H9 (cell line): ENCODE measurements at regions not wholly inside any gene's neighbourhood (a gene's known extent, or its start where the extent isn't known, plus 50 kb on each side); places are given as distances from the start of the nearest gene placed in this dataset.

Experiments used
- DNase-seq: peaks from one replicate; pipeline ENCODE4 v3.0.0-alpha.2; 2017
- H2AFZ ChIP-seq: one replicate; pipeline ENCODE4 v1.6.1; 2013; ENCODE audit warnings: mild to moderate bottlenecking, low read length, control low read depth, moderate library complexity
- H2AK5ac ChIP-seq: 2 replicates; pipeline ENCODE4 v1.6.1; 2013; ENCODE audit warnings: low read length, control low read depth, mixed read lengths; ENCODE audit not compliant: insufficient read length
- H2BK120ac ChIP-seq: one replicate; pipeline ENCODE4 v1.6.1; 2013; ENCODE audit warnings: low read depth, mild to moderate bottlenecking, low read length, control low read depth, inconsistent platforms; ENCODE audit not compliant: poor library complexity, severe bottlenecking
- H2BK12ac ChIP-seq: 2 replicates; pipeline ENCODE4 v1.6.1; 2013; ENCODE audit warnings: low read length, control low read depth, mixed read lengths, low read depth; ENCODE audit not compliant: insufficient read length
- H2BK15ac ChIP-seq: 2 replicates; pipeline ENCODE4 v1.6.1; 2013; ENCODE audit warnings: low read depth, low read length, control low read depth
- H2BK20ac ChIP-seq: one replicate; pipeline ENCODE4 v1.6.1; 2013; ENCODE audit warnings: low read depth, mild to moderate bottlenecking, low read length, control low read depth, inconsistent platforms; ENCODE audit not compliant: poor library complexity, severe bottlenecking
- H2BK5ac ChIP-seq: 2 replicates; pipeline ENCODE4 v1.6.1; 2013; ENCODE audit warnings: low read length, control low read depth, mixed read lengths; ENCODE audit not compliant: insufficient read length
- H3K14ac ChIP-seq: 2 replicates; pipeline ENCODE4 v1.6.1; 2013; ENCODE audit warnings: low read length, control low read depth; ENCODE audit not compliant: insufficient read depth
- H3K18ac ChIP-seq: 2 replicates; pipeline ENCODE4 v1.6.1; 2013; ENCODE audit warnings: low read depth, mild to moderate bottlenecking, mixed read lengths, low read length, control low read depth; ENCODE audit not compliant: insufficient read length
- H3K23ac ChIP-seq: 2 replicates; pipeline ENCODE4 v1.6.1; 2013; ENCODE audit warnings: low read length, control low read depth, mixed read lengths, low read depth; ENCODE audit not compliant: insufficient read length
- H3K23me2 ChIP-seq: 2 replicates; pipeline ENCODE4 v1.6.1; 2013; ENCODE audit warnings: low read depth, mild to moderate bottlenecking, mixed read lengths, low read length, control low read depth; ENCODE audit not compliant: insufficient read length, poor library complexity, severe bottlenecking
- H3K27ac ChIP-seq: 2 replicates; pipeline ENCODE4 v1.5.1; 2013; ENCODE audit warnings: low read length, control low read depth, mixed read lengths, low read depth; ENCODE audit not compliant: insufficient read length
- H3K27me3 ChIP-seq: 2 replicates; pipeline ENCODE4 v1.6.1; 2013; ENCODE audit warnings: low read length, control low read depth, inconsistent platforms; ENCODE audit not compliant: insufficient read depth
- H3K4ac ChIP-seq: 2 replicates; pipeline ENCODE4 v1.6.1; 2013; ENCODE audit warnings: low read depth, mild to moderate bottlenecking, control low read depth, inconsistent platforms, low read length, moderate library complexity
- H3K4me1 ChIP-seq: 2 replicates; pipeline ENCODE4 v1.6.1; 2013; ENCODE audit warnings: low read length, control low read depth, inconsistent platforms; ENCODE audit not compliant: insufficient read depth
- H3K4me2 ChIP-seq: 2 replicates; pipeline ENCODE4 v1.6.1; 2013; ENCODE audit warnings: low read length, control low read depth, mixed read lengths; ENCODE audit not compliant: insufficient read length, insufficient read depth
- H3K56ac ChIP-seq: 2 replicates; pipeline ENCODE4 v1.6.1; 2013; ENCODE audit warnings: low read depth, mild to moderate bottlenecking, mixed read lengths, low read length, control low read depth; ENCODE audit not compliant: insufficient read length
- H3K79me1 ChIP-seq: 2 replicates; pipeline ENCODE4 v1.6.1; 2013; ENCODE audit warnings: low read depth, mild to moderate bottlenecking, moderate library complexity, low read length, control low read depth, inconsistent platforms; ENCODE audit not compliant: insufficient read depth, poor library complexity, severe bottlenecking
- H3K79me2 ChIP-seq: 2 replicates; pipeline ENCODE4 v1.6.1; 2013; ENCODE audit warnings: low read length, control low read depth, inconsistent platforms; ENCODE audit not compliant: insufficient read depth
- H3K9ac ChIP-seq: 2 replicates; pipeline ENCODE4 v1.6.1; 2013; ENCODE audit warnings: low read length, control low read depth, mixed read lengths; ENCODE audit not compliant: insufficient read length; ENCODE audit errors: extremely low read depth
- H3K9me3 ChIP-seq: one replicate; pipeline ENCODE4 v1.6.1; 2013; ENCODE audit warnings: low read depth, low read length, inconsistent platforms; ENCODE audit not compliant: control insufficient read depth
- H3T11ph ChIP-seq: one replicate; pipeline ENCODE4 v1.6.1; 2013; ENCODE audit warnings: mild to moderate bottlenecking, low read length, control low read depth, inconsistent platforms
- H4K20me1 ChIP-seq: one replicate; pipeline ENCODE4 v1.6.1; 2013; ENCODE audit not compliant: control insufficient read depth, insufficient read length, insufficient read depth
- H4K5ac ChIP-seq: 2 replicates; pipeline ENCODE4 v1.6.1; 2013; ENCODE audit warnings: low read depth, mild to moderate bottlenecking, mixed read lengths, low read length, control low read depth; ENCODE audit not compliant: insufficient read length
- H4K8ac ChIP-seq: replicated peaks from 2 replicates; pipeline ENCODE4 v1.6.1; 2013; ENCODE audit warnings: low read length, control low read depth, mixed read lengths, low read depth; ENCODE audit not compliant: insufficient read length
- H4K91ac ChIP-seq: 2 replicates; pipeline ENCODE4 v1.6.1; 2013; ENCODE audit warnings: low read depth, mild to moderate bottlenecking, moderate library complexity, mixed read lengths, low read length, control low read depth; ENCODE audit not compliant: insufficient read length
- H3K27ac Mint-ChIP-seq, 3 experiments: 2 replicates in 2 of 3; 3 replicates in 1 of 3; pipeline ENCODE4 v1.8.0; 2020 to 2021; ENCODE audit warnings: mixed read lengths in 3 of 3, mild to moderate bottlenecking in 1 of 3, moderate library complexity in 1 of 3
- H3K27me3 Mint-ChIP-seq: 2 replicates; pipeline ENCODE4 v1.8.0; 2021; ENCODE audit warnings: low read depth, mild to moderate bottlenecking, moderate library complexity, mixed read lengths
- H3K36me3 Mint-ChIP-seq, 3 experiments: 2 replicates in 2 of 3; 3 replicates in 1 of 3; pipeline ENCODE4 v1.8.0; 2020 to 2021; ENCODE audit warnings: low read depth in 3 of 3, mixed read lengths in 3 of 3; ENCODE audit not compliant: insufficient read depth in 1 of 3
- H3K4me1 Mint-ChIP-seq, 2 experiments: 2 replicates each; pipeline ENCODE4 v1.8.0; 2020; ENCODE audit warnings: mixed read lengths in 2 of 2
- H3K4me3 Mint-ChIP-seq, 2 experiments: 2 replicates in 1 of 2; 3 replicates in 1 of 2; pipeline ENCODE4 v1.8.0; 2020 to 2021; ENCODE audit warnings: mild to moderate bottlenecking in 2 of 2, mixed read lengths in 2 of 2, moderate library complexity in 1 of 2
- H3K9me3 Mint-ChIP-seq, 2 experiments: 2 replicates in 1 of 2; 3 replicates in 1 of 2; pipeline ENCODE4 v1.8.0; 2020; ENCODE audit warnings: mild to moderate bottlenecking in 2 of 2, mixed read lengths in 2 of 2, moderate library complexity in 1 of 2
- WGBS: extraction: QIAGEN DNeasy Blood & Tissue Kit; methylation state at CpG from one replicate; pipeline ENCODE4 v1.1.7; 2013; ENCODE audit warnings: missing lambda C conversion rate, low lambda C conversion rate, mixed read lengths; ENCODE audit not compliant: insufficient read length; ENCODE audit errors: extremely low coverage; 5-methylcytosine and 5-hydroxymethylcytosine counted together
- TF ChIP-seq, protein P1 (sequence below): fragments of 200-600 bp; sonication (generic); conservative IDR thresholded peaks from 3 replicates; pipeline ENCODE4 v1.8.0; 2021; ENCODE audit warnings: antibody characterized with exemption, mild to moderate bottlenecking

DNA sequence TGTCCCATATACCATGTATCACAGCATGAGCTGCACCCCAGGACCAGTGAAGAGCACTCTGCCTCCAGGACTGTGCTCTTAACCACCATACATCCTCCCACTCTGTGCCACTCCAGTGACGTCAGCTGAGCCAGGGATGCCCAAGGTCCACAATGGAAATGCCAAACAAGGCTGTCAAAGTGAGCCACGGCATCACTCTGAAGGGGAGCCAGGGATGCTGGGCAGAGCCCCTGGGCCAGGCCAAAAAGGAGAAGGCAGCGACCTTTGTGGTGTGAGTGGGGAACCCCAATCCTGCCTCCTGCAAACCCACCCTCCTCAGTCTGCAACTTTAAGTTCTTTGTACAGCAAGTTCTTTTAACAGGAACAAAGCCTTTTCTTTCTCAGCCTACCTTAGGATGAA, 242.7 kb downstream of the SYK start:
- no peak overlapping the region for H3K4me2 ChIP-seq
- H3K23ac ChIP-seq = no peak overlapping the region
- no peak overlapping the region for H3K4ac ChIP-seq
- Mint-ChIP-seq H3K4me3 (no peak overlapping the region), H3K27ac (no peak overlapping the region; a peak in 1 of 7 replicates), H3K9me3 (no peaks in the 10 kb centered on the region; a peak in 1 of 5 replicates), H3K4me1 (peaks cover 12 to 32% of the 10 kb centered on the region in 2 experiments), H3K36me3 (no peaks in the 10 kb centered on the region; a peak in 1 of 7 replicates), H3K27me3 (0 out of 2 replicates have a peak, but pooled peaks cover 2% of the 10 kb centered on the region)
- no peak for DNase-seq
- no peak overlapping the region for H3K27ac ChIP-seq
- H3K4me1 ChIP-seq = no peaks in the 10 kb centered on the region; the same call in none of the 2 replicates
- H4K20me1 ChIP-seq = no peaks in the 10 kb centered on the region
- H3K9ac ChIP-seq = no peak overlapping the region
- no peak overlapping the region for H4K8ac ChIP-seq
- H4K5ac ChIP-seq = no peak overlapping the region
- no peaks in the 10 kb centered on the region for H3K27me3 ChIP-seq
- H3K14ac ChIP-seq = no peak overlapping the region
- WGBS = no CpG with 5 or more reads among the region's 3 CpGs
- no peak overlapping the region for H2BK20ac ChIP-seq
- no peak overlapping the region for H2AFZ ChIP-seq
- TF ChIP-seq, protein P1, sequence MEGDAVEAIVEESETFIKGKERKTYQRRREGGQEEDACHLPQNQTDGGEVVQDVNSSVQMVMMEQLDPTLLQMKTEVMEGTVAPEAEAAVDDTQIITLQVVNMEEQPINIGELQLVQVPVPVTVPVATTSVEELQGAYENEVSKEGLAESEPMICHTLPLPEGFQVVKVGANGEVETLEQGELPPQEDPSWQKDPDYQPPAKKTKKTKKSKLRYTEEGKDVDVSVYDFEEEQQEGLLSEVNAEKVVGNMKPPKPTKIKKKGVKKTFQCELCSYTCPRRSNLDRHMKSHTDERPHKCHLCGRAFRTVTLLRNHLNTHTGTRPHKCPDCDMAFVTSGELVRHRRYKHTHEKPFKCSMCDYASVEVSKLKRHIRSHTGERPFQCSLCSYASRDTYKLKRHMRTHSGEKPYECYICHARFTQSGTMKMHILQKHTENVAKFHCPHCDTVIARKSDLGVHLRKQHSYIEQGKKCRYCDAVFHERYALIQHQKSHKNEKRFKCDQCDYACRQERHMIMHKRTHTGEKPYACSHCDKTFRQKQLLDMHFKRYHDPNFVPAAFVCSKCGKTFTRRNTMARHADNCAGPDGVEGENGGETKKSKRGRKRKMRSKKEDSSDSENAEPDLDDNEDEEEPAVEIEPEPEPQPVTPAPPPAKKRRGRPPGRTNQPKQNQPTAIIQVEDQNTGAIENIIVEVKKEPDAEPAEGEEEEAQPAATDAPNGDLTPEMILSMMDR = no peak
- no peak overlapping the region for H3T11ph ChIP-seq
- no peak overlapping the region for H4K91ac ChIP-seq
- no peak overlapping the region for H2BK120ac ChIP-seq
- no peak overlapping the region for H2BK12ac ChIP-seq
- H3K79me2 ChIP-seq = no peaks in the 10 kb centered on the region
- no peaks in the 10 kb centered on the region for H3K23me2 ChIP-seq
- H2AK5ac ChIP-seq = no peak overlapping the region
- H3K18ac ChIP-seq = no peak overlapping the region
- H2BK5ac ChIP-seq = no peak overlapping the region
- H3K79me1 ChIP-seq = no peaks in the 10 kb centered on the region
- H3K9me3 ChIP-seq = no peaks in the 10 kb centered on the region
- H2BK15ac ChIP-seq = no peak overlapping the region
- H3K56ac ChIP-seq = no peak overlapping the region
